NAMALWA (cell line): ENCODE measurements at regions not wholly inside any gene's neighbourhood (a gene's known extent, or its start where the extent isn't known, plus 50 kb on each side); places are given as distances from the start of the nearest gene placed in this dataset.
"Not testable (repeated sequence)": the region's sequence is repeated elsewhere in the genome, so short reads cannot be mapped to it uniquely, and the experiment has no call there.

Experiments used
- DNase-seq: peaks from one replicate; pipeline ENCODE4 v3.0.0-alpha.2; 2015; ENCODE audit warnings: low spot score

DNA sequence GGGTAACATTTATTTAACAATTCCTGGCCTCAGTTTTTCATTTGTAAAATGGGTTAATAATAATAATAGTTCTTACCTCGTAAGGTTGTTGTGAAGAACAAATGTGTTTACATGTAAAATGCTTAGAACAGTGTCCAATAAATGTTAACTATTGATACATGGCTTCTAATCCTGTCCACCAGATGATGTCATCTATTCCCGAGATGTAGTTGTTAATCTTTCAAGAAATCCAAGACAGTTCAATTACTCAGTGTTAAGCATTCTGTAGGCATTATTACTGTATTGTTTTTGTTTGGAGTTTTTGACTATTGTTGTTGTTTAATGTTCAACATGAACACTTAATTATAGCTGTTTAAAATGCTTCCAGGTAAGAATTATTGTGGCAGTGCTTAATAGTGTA is 131.0 kb upstream of the FNDC3A start:
- DNase-seq, result no peak

GRCh38 chr13:48849515-48849914 is 126.2 kb upstream of the FNDC3A start:
- DNase-seq, result no peak

GRCh38 chr13:48851707-48852106 is 124.0 kb upstream of the FNDC3A start:
- no peak for DNase-seq

- no peak for DNase-seq
These were observed 122.6 kb upstream of the FNDC3A start for GRCh38 chr13:48852911-48853727.

GRCh38 chr13:48853728-48854102 is 122.0 kb upstream of the FNDC3A start:
- DNase-seq, result no peak

DNA sequence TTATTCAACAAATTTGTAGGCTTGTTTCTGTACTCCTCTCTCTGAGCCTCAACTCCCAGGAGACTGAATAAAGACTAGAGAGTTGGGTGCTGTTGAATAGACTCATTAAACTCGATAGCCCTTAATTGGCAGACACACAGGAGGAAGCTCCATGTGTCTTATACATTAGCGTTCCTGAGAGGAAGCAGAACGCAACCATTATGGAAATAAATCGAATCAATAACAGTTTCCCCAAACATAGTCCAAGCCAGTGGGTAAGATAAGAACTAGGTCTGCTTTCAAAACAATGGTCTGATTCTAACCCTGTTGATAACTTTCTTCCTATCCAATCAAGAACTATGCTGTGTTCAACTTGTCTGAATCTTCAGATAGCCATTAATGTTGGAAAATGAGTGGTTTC is 118.1 kb upstream of the FNDC3A start:
- no peak for DNase-seq

DNA sequence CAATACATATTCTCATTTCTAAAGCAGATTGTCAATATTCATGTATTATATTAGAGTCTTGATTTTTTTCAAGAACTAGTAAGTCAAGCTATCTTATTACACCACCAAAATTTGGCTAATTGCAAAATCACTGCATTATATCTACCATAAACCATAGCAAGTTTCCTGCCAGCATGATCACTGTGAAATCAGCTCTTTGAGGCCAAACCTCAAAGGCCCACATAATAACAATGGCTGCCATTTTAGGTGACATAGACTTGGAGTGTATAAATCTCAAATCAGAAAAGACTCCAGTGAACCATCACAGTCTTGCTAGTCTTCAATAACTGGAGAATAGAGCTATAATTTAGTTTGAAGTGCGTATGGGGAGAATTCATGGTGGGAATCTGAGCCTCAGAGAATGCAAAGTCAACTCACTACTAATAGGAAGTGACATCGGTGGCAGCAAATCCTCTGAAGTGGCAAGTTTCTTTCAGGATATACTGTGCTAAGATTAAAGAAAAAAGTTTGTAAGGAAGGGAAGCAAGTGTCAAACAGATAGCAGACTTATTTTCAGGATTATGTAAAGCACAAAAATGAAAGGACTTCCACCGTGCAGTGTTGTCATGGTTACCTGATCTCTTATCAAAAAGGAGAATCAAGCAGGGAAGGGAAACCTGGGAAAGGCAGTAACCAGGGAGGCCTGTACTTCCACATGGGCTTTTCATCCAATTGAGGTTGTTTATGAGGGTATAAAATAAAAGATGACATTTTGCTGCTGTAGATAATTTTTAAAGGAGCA is 117.4 kb upstream of the FNDC3A start:
- no peak for DNase-seq

- DNase-seq, result peak; percentile 6
These were observed 116.2 kb upstream of the FNDC3A start for GRCh38 chr13:48859272-48860105.

GRCh38 chr13:48860364-48860763 is 115.3 kb upstream of the FNDC3A start:
- DNase-seq, result no peak

DNA sequence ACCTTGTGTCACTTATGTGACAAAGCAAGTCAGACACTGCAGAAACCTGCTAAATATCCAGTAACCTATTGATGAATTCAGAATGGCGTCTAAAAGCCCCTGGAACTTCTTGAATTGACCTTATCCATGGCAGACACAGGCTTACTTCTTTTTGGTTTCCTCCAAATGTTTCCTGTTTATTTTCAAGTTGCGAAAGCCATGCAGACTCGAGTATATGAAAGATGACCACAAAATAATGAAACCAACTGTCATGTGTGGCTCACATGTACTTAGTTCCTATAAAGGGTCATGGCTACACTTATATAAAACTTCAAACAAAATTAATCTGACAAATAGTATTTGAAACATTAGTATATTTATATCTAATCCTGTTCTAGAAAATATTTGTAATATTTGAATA is 113.1 kb upstream of the FNDC3A start:
- no peak for DNase-seq

- no peak for DNase-seq
These were observed 111.6 kb upstream of the FNDC3A start for GRCh38 chr13:48864100-48864499.

DNA sequence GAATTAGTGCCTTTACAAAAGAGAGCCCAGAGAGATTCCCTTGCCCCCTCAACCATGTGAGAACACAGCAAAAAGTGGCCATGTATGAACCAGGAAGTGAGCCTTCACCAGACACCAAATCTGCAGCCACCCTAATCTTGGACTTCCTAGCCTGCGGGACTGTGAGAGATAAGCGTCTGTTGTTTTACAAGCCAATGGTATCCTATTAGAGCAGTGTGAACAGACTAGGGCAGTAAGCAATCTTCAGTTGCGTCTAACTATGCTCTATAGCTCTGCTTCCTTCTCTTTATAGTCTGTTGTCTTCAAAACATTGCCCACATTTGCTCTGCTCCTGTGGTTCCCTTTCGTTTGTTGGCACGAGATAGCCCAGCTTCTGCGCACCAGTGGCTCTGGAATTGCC is 109.5 kb upstream of the FNDC3A start:
- no peak for DNase-seq

DNA sequence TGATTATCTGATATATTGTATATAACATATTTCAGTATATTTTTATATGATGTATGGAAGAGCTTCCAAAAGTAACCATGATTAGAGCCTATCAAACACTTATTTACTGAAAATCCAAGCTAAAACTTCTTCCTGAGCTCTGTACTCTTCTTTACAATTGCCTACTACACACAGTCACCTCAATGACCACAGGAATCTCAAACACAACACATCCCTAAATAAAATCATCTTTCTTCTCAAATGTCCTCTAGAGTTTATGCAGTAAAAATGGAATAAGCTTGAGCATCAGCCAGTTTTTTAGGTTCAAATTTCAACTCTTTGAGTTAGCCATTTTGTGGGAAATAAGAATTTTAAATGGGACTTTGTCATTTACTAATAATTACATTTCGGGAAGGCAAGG is 102.6 kb upstream of the FNDC3A start:
- DNase-seq, result no peak

DNA sequence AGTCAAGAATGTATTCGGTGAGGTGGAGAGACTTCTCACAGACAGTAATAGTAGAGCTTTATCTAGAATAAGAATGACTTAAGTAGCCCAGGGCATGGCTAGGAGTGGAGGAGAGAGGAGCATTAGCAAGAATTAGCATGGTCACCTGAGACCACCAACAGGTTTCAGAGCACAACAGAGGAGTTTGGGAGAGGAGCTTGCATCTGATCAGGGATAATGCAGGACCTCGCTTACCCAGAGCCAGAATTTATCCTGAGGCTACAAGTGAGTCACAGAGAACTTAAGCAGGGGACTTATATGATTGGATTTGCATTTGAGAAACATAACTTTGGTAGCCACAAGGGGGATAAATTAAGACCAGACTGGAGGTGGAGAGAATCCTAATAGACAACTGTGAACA is 102.1 kb upstream of the FNDC3A start:
- DNase-seq, result no peak

- no peak for DNase-seq
These were observed 101.5 kb upstream of the FNDC3A start for GRCh38 chr13:48874165-48874564.

DNA sequence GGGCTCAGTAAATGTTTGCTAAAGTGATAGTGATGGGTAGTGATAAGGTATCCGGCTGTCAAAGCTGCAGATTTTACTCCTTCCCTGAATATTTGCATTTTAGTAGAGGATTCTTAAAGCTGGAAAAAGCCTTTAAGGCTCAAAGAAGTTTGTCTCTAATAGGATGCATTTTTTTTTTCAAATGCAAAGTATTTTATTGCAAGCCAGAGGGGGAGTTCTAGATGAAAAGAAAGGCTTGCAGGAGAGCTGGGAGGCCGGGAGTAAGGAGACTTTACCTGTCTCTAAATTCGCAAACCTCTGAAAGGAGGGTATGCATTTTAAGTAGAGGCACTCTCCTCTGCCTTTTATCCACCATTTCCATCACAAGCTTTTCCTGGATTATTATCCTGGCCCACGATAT is 100.7 kb upstream of the FNDC3A start:
- DNase-seq, result no peak

DNA sequence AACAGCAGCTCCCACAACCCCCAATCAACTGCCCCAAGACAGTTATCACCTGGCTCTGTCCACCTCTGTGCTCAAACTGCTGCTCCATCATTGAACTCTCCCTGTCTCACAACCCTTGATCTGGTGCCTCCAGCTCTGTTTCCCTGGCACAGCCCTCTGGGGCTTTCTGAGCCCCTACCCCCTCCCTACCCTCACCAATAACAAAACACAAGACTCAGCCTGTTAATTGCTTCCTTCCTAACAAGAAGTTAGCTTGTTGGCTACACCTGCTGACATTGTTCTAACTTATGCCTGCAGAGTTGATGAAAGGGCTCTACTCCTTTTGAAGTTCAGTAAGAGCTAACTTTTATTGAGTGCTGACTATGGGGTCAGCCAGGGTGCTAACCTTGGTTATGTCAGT is 99.4 kb upstream of the FNDC3A start:
- no peak for DNase-seq

DNA sequence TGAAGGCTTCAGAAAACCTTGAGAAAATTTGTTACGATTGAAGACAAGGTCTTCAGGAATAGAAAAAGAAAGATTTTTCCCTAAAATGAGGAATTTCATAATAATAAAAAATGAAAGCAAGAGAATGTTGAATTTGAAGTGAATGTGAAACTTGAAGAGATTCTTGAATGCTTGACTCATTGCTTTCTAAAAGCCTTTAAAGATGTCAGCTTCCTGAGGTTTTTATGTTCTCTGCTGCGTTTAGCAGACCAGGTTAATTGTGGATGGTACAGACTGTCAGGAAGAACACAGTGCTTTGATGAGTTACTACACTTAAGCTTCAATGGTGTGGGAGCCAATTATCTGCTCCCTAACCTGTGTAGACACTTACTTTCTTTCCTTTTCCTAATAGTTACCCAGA is 96.3 kb upstream of the FNDC3A start:
- no peak for DNase-seq

GRCh38 chr13:48879854-48880253 is 95.9 kb upstream of the FNDC3A start:
- DNase-seq, result no peak

DNA sequence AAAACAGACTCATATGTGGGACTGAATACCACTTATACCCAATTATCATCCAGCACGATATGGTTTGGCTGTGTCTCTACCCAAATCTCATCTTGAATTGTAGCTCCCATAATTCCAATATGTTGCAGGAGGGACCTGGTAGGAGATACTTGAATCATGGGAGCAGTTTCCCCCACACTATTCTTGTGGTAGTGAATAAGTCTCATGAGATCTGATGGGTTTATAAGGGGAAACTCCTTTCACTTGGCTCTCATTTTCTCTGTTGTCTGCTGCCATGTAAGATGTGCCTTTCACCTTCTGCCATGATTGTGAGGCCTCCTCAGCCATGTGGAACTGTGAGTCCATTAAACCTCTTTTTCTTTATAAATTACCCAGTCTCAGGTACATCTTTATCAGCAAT is 91.9 kb upstream of the FNDC3A start:
- not testable (repeated sequence) for DNase-seq

GRCh38 chr13:48885027-48885395 is 90.7 kb upstream of the FNDC3A start:
- DNase-seq, result no peak

GRCh38 chr13:48888613-48889012 is 87.1 kb upstream of the FNDC3A start:
- DNase-seq, result no peak

- DNase-seq, result no peak
These were observed 85.3 kb upstream of the FNDC3A start for GRCh38 chr13:48890391-48890790.
